NCI-H2196 (cell line): ENCODE measurements at regions not wholly inside any gene's neighbourhood (a gene's known extent, or its start where the extent isn't known, plus 50 kb on each side); places are given as distances from the start of the nearest gene placed in this dataset.

Experiments used
- DNase-seq: peaks from one replicate; lab custom pipeline; 2025; ENCODE audit not compliant: unreplicated experiment; lab: John Stamatoyannopoulos, UW

- no peak for DNase-seq
Observed at GRCh38 chr10:10295537-10295936, 722.1 kb upstream of the CELF2 start.

- no peak for DNase-seq
Observed at GRCh38 chr10:10302689-10303088, 715.0 kb upstream of the CELF2 start.

- DNase-seq = no peak
Observed at GRCh38 chr10:10307036-10307435, 710.6 kb upstream of the CELF2 start.

GRCh38 chr10:10307551-10307950, 710.1 kb upstream of the CELF2 start:
- no peak for DNase-seq

- no peak for DNase-seq
Observed at GRCh38 chr10:10310498-10310897, 707.2 kb upstream of the CELF2 start.

- DNase-seq = no peak
Observed at GRCh38 chr10:10311966-10312365, 705.7 kb upstream of the CELF2 start.

- no peak for DNase-seq
Observed at GRCh38 chr10:10313149-10313835, 704.4 kb upstream of the CELF2 start.

GRCh38 chr10:10314626-10315025, 703.0 kb upstream of the CELF2 start:
- no peak for DNase-seq

GRCh38 chr10:10315989-10316388, 701.7 kb upstream of the CELF2 start:
- DNase-seq = no peak

GRCh38 chr10:10317151-10317550, 700.5 kb upstream of the CELF2 start:
- no peak for DNase-seq

GRCh38 chr10:10318856-10319255, 698.8 kb upstream of the CELF2 start:
- DNase-seq = no peak

- DNase-seq = no peak
Observed at GRCh38 chr10:10320956-10321355, 696.7 kb upstream of the CELF2 start.

GRCh38 chr10:10326116-10326515, 691.6 kb upstream of the CELF2 start:
- DNase-seq = no peak

GRCh38 chr10:10327934-10328333, 689.7 kb upstream of the CELF2 start:
- no peak for DNase-seq

- DNase-seq = no peak
Observed at GRCh38 chr10:10330418-10330817, 687.3 kb upstream of the CELF2 start.

- no peak for DNase-seq
Observed at GRCh38 chr10:10332786-10333185, 684.9 kb upstream of the CELF2 start.

- DNase-seq = no peak
Observed at GRCh38 chr10:10333622-10334021, 684.0 kb upstream of the CELF2 start.

- DNase-seq = no peak
Observed at GRCh38 chr10:10338339-10338738, 679.3 kb upstream of the CELF2 start.

GRCh38 chr10:10346390-10347150, 671.1 kb upstream of the CELF2 start:
- DNase-seq = no peak

GRCh38 chr10:10350050-10350449, 667.6 kb upstream of the CELF2 start:
- no peak for DNase-seq

- DNase-seq = no peak
Observed at GRCh38 chr10:10351451-10351850, 666.2 kb upstream of the CELF2 start.

- no peak for DNase-seq
Observed at GRCh38 chr10:10353326-10353868, 664.3 kb upstream of the CELF2 start.
